ENCODE measurements at regions not wholly inside any gene's neighbourhood (a gene's known extent, or its start where the extent isn't known, plus 50 kb on each side); places are given as distances from the start of the nearest gene placed in this dataset.

DNA sequence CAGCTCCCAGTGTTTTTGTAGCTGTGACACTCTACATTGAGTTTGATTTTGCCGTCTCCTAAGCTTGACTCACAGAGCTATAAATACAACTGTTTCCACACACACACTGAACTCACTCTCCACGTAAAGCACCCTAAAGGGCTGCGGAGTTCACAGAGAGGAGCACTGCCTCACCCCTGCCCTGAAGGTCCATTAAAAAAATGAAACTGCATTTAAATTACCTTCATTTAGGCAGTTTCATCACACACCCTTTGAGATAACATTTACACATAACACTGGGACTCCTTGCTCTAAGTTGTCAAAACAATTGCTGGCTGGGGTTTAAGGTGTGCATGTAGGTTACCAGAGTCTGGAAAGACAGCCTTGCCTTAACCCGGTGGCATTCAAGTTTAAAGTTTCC is 137.1 kb upstream of the MAGI3 start:
- Histone ChIP-seq H3K9me3 (ENCODE audit: control insufficient read depth in 4 of 4, low read length in 3 of 4) (no peaks in the 10 kb centered on the region), H3K27ac (ENCODE audit: low read depth in 1 of 2, low read length in 2 of 2) (no peak overlapping the region), H3K36me3 (ENCODE audit: control insufficient read depth in 4 of 4, insufficient read depth in 3 of 4, low read depth in 1 of 4, low read length in 3 of 4) (no peaks in the 10 kb centered on the region), H3K27me3 (ENCODE audit: control insufficient read depth in 4 of 4, insufficient read depth in 4 of 4, low read length in 3 of 4) (no peaks in the 10 kb centered on the region), H3K4me1 (ENCODE audit: control insufficient read depth in 4 of 4, insufficient read depth in 4 of 4, low read length in 3 of 4) (peaks cover 3 to 25% (median 15%) of the 10 kb centered on the region in 4 donors), H3K4me3 (ENCODE audit: low read depth in 1 of 3, low read length in 3 of 3) (no peak overlapping the region), H3K9ac (ENCODE audit: low read depth in 1 of 2, low read length in 2 of 2) (no peak overlapping the region)
- no peak for TF ChIP-seq NR2F2 (IDR thresholded peaks at IDR 0.05)
- TF ChIP-seq, protein P1, sequence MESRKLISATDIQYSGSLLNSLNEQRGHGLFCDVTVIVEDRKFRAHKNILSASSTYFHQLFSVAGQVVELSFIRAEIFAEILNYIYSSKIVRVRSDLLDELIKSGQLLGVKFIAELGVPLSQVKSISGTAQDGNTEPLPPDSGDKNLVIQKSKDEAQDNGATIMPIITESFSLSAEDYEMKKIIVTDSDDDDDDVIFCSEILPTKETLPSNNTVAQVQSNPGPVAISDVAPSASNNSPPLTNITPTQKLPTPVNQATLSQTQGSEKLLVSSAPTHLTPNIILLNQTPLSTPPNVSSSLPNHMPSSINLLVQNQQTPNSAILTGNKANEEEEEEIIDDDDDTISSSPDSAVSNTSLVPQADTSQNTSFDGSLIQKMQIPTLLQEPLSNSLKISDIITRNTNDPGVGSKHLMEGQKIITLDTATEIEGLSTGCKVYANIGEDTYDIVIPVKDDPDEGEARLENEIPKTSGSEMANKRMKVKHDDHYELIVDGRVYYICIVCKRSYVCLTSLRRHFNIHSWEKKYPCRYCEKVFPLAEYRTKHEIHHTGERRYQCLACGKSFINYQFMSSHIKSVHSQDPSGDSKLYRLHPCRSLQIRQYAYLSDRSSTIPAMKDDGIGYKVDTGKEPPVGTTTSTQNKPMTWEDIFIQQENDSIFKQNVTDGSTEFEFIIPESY (IDR thresholded peaks at IDR 0.05), result no peak
- TF ChIP-seq GABPA (IDR thresholded peaks at IDR 0.05 in 1 of 2, conservative IDR thresholded peaks at IDR 0.05 in 1 of 2), result no peak
- TF ChIP-seq YY1 (IDR thresholded peaks at IDR 0.05), result no peak
- TF ChIP-seq, protein P2, sequence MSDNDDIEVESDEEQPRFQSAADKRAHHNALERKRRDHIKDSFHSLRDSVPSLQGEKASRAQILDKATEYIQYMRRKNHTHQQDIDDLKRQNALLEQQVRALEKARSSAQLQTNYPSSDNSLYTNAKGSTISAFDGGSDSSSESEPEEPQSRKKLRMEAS (IDR thresholded peaks at IDR 0.05), result no peak
- no peak for TF ChIP-seq JUND (IDR thresholded peaks at IDR 0.05)
- no peak for TF ChIP-seq HNF4A (conservative IDR thresholded peaks at IDR 0.05)
- TF ChIP-seq, protein P3, sequence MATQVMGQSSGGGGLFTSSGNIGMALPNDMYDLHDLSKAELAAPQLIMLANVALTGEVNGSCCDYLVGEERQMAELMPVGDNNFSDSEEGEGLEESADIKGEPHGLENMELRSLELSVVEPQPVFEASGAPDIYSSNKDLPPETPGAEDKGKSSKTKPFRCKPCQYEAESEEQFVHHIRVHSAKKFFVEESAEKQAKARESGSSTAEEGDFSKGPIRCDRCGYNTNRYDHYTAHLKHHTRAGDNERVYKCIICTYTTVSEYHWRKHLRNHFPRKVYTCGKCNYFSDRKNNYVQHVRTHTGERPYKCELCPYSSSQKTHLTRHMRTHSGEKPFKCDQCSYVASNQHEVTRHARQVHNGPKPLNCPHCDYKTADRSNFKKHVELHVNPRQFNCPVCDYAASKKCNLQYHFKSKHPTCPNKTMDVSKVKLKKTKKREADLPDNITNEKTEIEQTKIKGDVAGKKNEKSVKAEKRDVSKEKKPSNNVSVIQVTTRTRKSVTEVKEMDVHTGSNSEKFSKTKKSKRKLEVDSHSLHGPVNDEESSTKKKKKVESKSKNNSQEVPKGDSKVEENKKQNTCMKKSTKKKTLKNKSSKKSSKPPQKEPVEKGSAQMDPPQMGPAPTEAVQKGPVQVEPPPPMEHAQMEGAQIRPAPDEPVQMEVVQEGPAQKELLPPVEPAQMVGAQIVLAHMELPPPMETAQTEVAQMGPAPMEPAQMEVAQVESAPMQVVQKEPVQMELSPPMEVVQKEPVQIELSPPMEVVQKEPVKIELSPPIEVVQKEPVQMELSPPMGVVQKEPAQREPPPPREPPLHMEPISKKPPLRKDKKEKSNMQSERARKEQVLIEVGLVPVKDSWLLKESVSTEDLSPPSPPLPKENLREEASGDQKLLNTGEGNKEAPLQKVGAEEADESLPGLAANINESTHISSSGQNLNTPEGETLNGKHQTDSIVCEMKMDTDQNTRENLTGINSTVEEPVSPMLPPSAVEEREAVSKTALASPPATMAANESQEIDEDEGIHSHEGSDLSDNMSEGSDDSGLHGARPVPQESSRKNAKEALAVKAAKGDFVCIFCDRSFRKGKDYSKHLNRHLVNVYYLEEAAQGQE (IDR thresholded peaks at IDR 0.05), result no peak
- no peak for TF ChIP-seq FOXA2 (IDR thresholded peaks at IDR 0.05)
- TF ChIP-seq, protein P4, sequence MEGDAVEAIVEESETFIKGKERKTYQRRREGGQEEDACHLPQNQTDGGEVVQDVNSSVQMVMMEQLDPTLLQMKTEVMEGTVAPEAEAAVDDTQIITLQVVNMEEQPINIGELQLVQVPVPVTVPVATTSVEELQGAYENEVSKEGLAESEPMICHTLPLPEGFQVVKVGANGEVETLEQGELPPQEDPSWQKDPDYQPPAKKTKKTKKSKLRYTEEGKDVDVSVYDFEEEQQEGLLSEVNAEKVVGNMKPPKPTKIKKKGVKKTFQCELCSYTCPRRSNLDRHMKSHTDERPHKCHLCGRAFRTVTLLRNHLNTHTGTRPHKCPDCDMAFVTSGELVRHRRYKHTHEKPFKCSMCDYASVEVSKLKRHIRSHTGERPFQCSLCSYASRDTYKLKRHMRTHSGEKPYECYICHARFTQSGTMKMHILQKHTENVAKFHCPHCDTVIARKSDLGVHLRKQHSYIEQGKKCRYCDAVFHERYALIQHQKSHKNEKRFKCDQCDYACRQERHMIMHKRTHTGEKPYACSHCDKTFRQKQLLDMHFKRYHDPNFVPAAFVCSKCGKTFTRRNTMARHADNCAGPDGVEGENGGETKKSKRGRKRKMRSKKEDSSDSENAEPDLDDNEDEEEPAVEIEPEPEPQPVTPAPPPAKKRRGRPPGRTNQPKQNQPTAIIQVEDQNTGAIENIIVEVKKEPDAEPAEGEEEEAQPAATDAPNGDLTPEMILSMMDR (IDR thresholded peaks at IDR 0.05; ENCODE audit: low read depth, low read length, missing input control), result no peak
- TF ChIP-seq RXRA (IDR thresholded peaks at IDR 0.05), result no peak
- no peak for DNase-seq (ENCODE audit: low spot score)
- WGBS, result 83% methylated on average over 4 of the region's 4 CpGs

DNA sequence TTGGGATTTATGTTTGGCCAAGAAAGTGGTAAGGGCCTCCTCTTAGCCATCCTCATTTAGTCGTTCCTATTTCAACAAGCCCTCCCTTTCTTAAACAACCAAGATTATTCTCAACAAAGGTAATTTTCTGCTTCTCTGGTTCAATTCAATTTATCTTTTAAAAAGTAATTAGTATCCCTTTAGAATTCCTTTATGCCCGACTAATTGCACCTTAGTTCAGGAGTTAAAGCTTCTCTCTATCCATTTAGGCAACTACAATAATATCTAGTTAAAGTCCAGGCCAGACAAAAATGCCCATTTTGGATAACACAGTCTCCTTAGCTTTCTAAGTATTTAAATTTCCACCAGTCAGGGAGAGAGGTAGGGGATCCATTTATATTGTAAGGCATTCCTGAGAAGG is 136.7 kb upstream of the MAGI3 start:
- TF ChIP-seq, protein P1 (IDR thresholded peaks at IDR 0.05), result no peak
- TF ChIP-seq FOXA1 (IDR thresholded peaks at IDR 0.05), result no peak
- TF ChIP-seq RXRA (IDR thresholded peaks at IDR 0.05), result no peak
- TF ChIP-seq YY1 (IDR thresholded peaks at IDR 0.05), result no peak
- TF ChIP-seq JUND (IDR thresholded peaks at IDR 0.05), result no peak
- TF ChIP-seq, protein P5, sequence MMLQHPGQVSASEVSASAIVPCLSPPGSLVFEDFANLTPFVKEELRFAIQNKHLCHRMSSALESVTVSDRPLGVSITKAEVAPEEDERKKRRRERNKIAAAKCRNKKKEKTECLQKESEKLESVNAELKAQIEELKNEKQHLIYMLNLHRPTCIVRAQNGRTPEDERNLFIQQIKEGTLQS (IDR thresholded peaks at IDR 0.05), result no peak
- no peak for DNase-seq (ENCODE audit: low spot score)
- Histone ChIP-seq H3K27me3 (ENCODE audit: control insufficient read depth in 4 of 4, insufficient read depth in 4 of 4, low read length in 3 of 4) (no peaks in the 10 kb centered on the region), H3K4me3 (ENCODE audit: low read depth in 1 of 3, low read length in 3 of 3) (no peak overlapping the region), H3K27ac (ENCODE audit: low read depth in 1 of 2, low read length in 2 of 2) (no peak overlapping the region), H3K9me3 (ENCODE audit: control insufficient read depth in 4 of 4, low read length in 3 of 4) (no peaks in the 10 kb centered on the region), H3K36me3 (ENCODE audit: control insufficient read depth in 4 of 4, insufficient read depth in 3 of 4, low read depth in 1 of 4, low read length in 3 of 4) (no peaks in the 10 kb centered on the region), H3K9ac (ENCODE audit: low read depth in 1 of 2, low read length in 2 of 2) (no peak overlapping the region), H3K4me1 (ENCODE audit: control insufficient read depth in 4 of 4, insufficient read depth in 4 of 4, low read length in 3 of 4) (peaks cover 3 to 25% (median 15%) of the 10 kb centered on the region in 4 donors)
- 84% methylated on average over 2 of the region's 2 CpGs for WGBS
